H1 (cell line): ENCODE measurements at regions not wholly inside any gene's neighbourhood (a gene's known extent, or its start where the extent isn't known, plus 50 kb on each side); places are given as distances from the start of the nearest gene placed in this dataset.

ENCODE experiments used
- EZH2 ChIP-seq: fragments of 200-600 bp; sonication (generic); IDR thresholded peaks from 2 replicates; pipeline ENCODE4 v1.7.1; 2012; ENCODE audit warnings: low read depth, mild to moderate bottlenecking, moderate library complexity, low read length, inconsistent platforms; ENCODE audit not compliant: severe bottlenecking
- RXRA ChIP-seq: IDR thresholded peaks from 2 replicates; pipeline ENCODE4 v1.6.1; 2011; ENCODE audit warnings: low read depth, mild to moderate bottlenecking, low read length, moderate library complexity; ENCODE audit not compliant: insufficient read depth
- TF ChIP-seq, protein P1 (sequence below): IDR thresholded peaks from 2 replicates; pipeline ENCODE4 v1.6.1; 2011; ENCODE audit warnings: low read length, improper control_type of control experiment
- TF ChIP-seq, protein P2 (sequence below): IDR thresholded peaks from 2 replicates; pipeline ENCODE4 v1.6.1; 2011; ENCODE audit warnings: low read depth, mild to moderate bottlenecking, low read length; ENCODE audit not compliant: insufficient read depth
- TF ChIP-seq, protein P3 (sequence below): IDR thresholded peaks from 2 replicates; pipeline ENCODE4 v1.6.1; 2012; ENCODE audit warnings: inconsistent platforms

DNA sequence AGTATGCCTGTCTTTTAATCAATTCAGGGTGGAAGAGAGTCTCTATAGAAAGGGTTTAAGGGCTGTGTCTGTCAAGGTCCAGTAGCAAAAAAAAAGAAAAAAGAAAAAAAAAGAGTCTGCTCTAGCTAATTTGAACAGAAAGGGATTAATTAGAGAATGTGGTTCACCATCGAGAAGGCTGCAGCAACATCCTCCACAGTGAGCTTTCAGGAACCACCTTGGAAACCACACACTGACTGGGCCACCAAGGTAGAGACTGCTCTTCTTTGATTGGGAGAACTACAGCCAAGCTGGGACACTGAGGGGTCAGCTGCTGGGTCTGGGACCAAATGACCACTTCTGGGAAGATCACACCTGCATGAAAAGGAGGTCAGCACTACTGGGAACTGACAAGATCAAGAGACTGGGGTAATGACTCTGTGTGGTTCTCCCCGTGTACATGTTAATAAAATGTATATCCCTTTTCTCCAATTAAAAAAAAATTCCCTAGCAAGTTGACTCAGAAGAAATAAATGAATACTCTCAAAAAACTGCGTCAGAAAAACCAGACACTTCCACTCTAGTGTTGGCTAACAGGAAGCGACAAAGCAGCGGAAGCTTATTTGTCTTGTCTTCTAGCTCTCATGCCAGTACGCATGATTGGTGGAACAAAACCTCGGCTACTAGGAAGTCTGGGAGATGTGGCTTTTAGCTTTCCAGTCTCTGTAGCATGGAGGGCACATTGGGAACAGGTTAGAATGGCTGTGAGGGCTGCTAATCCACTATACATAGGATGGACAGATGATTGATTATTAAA lies 60.0 kb upstream of the IVNS1ABP start:
- TF ChIP-seq, protein P1, sequence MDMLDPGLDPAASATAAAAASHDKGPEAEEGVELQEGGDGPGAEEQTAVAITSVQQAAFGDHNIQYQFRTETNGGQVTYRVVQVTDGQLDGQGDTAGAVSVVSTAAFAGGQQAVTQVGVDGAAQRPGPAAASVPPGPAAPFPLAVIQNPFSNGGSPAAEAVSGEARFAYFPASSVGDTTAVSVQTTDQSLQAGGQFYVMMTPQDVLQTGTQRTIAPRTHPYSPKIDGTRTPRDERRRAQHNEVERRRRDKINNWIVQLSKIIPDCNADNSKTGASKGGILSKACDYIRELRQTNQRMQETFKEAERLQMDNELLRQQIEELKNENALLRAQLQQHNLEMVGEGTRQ: no peak
- TF ChIP-seq, protein P2, sequence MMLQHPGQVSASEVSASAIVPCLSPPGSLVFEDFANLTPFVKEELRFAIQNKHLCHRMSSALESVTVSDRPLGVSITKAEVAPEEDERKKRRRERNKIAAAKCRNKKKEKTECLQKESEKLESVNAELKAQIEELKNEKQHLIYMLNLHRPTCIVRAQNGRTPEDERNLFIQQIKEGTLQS: no peak
- TF ChIP-seq RXRA (no peak), EZH2 (no peak)
- TF ChIP-seq, protein P3, sequence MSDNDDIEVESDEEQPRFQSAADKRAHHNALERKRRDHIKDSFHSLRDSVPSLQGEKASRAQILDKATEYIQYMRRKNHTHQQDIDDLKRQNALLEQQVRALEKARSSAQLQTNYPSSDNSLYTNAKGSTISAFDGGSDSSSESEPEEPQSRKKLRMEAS: no peak
